ENCODE measurements at regions not wholly inside any gene's neighbourhood (a gene's known extent, or its start where the extent isn't known, plus 50 kb on each side); places are given as distances from the start of the nearest gene placed in this dataset.

GRCh38 chrX:45274576-45274975 is 73.9 kb upstream of the DIPK2B start:
- DNase-seq (ENCODE audit: low read depth), result no peak

- no peak for DNase-seq (ENCODE audit: low read depth)
Observed at GRCh38 chrX:45267007-45267406, 66.3 kb upstream of the DIPK2B start.

DNA sequence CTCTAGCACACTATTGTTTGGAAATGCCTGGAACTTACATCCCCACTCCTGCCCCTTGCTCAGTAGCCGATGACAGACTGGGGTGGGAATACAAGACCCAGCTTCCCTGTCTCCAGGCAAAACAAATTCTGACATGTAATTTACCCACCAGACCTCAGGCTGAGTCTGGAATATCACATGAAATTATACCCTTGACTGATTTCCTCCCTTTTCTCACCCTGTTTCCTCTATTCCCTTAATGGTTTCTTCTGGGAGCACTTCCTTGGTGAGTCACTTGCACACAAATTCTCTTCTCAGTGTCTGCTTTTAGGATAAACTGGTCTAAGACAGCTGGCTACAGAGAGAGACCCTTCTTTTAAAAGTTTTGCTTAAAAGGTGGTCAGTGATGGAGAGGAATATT is 65.8 kb upstream of the DIPK2B start:
- DNase-seq (ENCODE audit: low read depth), result no peak

GRCh38 chrX:45264865-45265264 is 64.2 kb upstream of the DIPK2B start:
- no peak for DNase-seq (ENCODE audit: low read depth)

DNA sequence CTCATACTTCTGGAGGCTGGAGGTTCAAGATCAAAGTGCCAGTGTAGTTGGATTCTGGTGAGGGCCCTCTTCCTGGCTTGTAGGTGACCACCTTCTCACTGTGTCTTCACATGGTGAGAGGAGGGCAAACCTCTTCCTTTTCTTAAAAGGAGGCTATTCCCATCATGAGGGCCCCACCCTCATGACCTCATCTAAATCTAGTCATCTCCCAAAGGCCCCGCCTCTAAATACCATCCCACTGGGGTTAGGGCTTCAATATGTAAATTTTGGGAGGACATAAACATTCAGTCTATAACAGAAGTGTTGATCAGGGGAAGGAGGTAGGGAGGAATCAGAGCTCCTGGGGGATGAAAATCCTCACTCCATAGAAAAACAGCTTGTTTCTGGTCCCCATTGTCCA is 60.8 kb upstream of the DIPK2B start:
- DNase-seq (ENCODE audit: low read depth), result no peak

GRCh38 chrX:45261005-45261404 is 60.3 kb upstream of the DIPK2B start:
- DNase-seq (ENCODE audit: low read depth), result no peak

DNA sequence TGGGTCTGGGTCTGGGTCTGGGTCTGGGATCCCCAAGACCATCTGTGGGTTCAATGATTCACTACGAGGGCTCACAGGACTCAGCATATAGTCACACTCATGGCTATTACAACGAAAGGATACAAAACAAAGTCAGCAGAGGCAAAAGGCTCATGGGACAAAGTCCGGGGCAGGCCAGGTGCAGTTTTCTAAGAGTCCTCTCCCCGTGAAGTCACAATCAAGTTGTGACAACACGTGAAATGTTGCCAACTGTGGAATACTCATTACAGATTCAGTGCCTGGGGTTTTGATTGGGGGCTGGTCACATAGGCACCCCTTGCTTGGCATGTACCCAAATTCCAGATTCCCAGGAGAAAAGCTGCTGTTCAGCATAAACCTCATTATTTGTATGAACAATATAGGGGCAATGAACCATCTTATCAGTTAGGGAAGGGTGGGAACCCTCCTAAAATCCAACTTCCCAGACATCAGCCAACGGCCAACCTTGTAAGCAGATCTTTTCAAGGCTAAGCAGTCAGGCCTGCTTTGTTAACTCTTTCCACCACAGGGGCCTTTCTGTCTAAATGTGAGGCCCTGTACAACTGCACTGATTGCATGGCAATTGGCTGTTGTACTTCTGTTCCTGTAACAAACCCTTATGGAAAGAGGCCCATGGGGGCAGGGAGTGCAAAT is 58.2 kb upstream of the DIPK2B start:
- no peak for DNase-seq (ENCODE audit: low read depth)
